Stimulated activated CD4-positive, alpha-beta T cell treated with anti-CD3 and anti-CD28 coated beads, Interleukin-12 subunit alpha, Interleukin-12 subunit beta, amount 100 ng/mL, for 4 hours (primary cell): ENCODE measurements at regions not wholly inside any gene's neighbourhood (a gene's known extent, or its start where the extent isn't known, plus 50 kb on each side); places are given as distances from the start of the nearest gene placed in this dataset.
"Not testable (repeated sequence)": the region's sequence is repeated elsewhere in the genome, so short reads cannot be mapped to it uniquely, and the experiment has no call there.

Source experiments
- DNase-seq: peaks from one replicate; pipeline ENCODE4 v3.0.0-alpha.2; 2020

- not testable (repeated sequence) for DNase-seq
Measured at GRCh38 chr15:20473465-20473864, 68.1 kb downstream of the GOLGA6L6 start.

GRCh38 chr15:20472983-20473382 is 68.6 kb downstream of the GOLGA6L6 start:
- DNase-seq: not testable (repeated sequence)

- DNase-seq: not testable (repeated sequence)
Measured at GRCh38 chr15:20470810-20471209, 70.8 kb downstream of the GOLGA6L6 start.

GRCh38 chr15:20441138-20441537 is 100.5 kb downstream of the GOLGA6L6 start:
- DNase-seq: not testable (repeated sequence)

GRCh38 chr15:20440390-20440789 is 101.2 kb downstream of the GOLGA6L6 start:
- DNase-seq: not testable (repeated sequence)

GRCh38 chr15:20439111-20439510 is 102.5 kb downstream of the GOLGA6L6 start:
- DNase-seq: not testable (repeated sequence)

GRCh38 chr15:20438255-20438654 is 103.3 kb downstream of the GOLGA6L6 start:
- DNase-seq: not testable (repeated sequence)

- DNase-seq: not testable (repeated sequence)
Measured at GRCh38 chr15:20433468-20433867, 108.1 kb downstream of the GOLGA6L6 start.

GRCh38 chr15:20430495-20430894 is 111.1 kb downstream of the GOLGA6L6 start:
- not testable (repeated sequence) for DNase-seq

GRCh38 chr15:20420710-20421109 is 120.9 kb downstream of the GOLGA6L6 start:
- not testable (repeated sequence) for DNase-seq

- not testable (repeated sequence) for DNase-seq
Measured at GRCh38 chr15:20416618-20417017, 125.0 kb downstream of the GOLGA6L6 start.

GRCh38 chr15:20409667-20410198 is 131.9 kb downstream of the GOLGA6L6 start:
- not testable (repeated sequence) for DNase-seq

GRCh38 chr15:20409247-20409646 is 132.4 kb downstream of the GOLGA6L6 start:
- DNase-seq: no peak

GRCh38 chr15:20407553-20407952 is 134.0 kb downstream of the GOLGA6L6 start:
- no peak for DNase-seq

- not testable (repeated sequence) for DNase-seq
Measured at GRCh38 chr15:20404571-20404970, 137.0 kb downstream of the GOLGA6L6 start.

- DNase-seq: not testable (repeated sequence)
Measured at GRCh38 chr15:20402586-20402985, 139.0 kb downstream of the GOLGA6L6 start.

GRCh38 chr15:20401058-20401457 is 140.5 kb downstream of the GOLGA6L6 start:
- DNase-seq: not testable (repeated sequence)

- not testable (repeated sequence) for DNase-seq
Measured at GRCh38 chr15:20398680-20399079, 142.9 kb downstream of the GOLGA6L6 start.

GRCh38 chr15:20388161-20388560 is 153.4 kb downstream of the GOLGA6L6 start:
- not testable (repeated sequence) for DNase-seq

GRCh38 chr15:20386198-20386597 is 155.4 kb downstream of the GOLGA6L6 start:
- no peak for DNase-seq

- DNase-seq: not testable (repeated sequence)
Measured at GRCh38 chr15:20380199-20380598, 161.4 kb downstream of the GOLGA6L6 start.

GRCh38 chr15:20376872-20377271 is 164.7 kb downstream of the GOLGA6L6 start:
- no peak for DNase-seq

GRCh38 chr15:20372416-20372815 is 169.2 kb downstream of the GOLGA6L6 start:
- DNase-seq: not testable (repeated sequence)

GRCh38 chr15:20369500-20369899 is 172.1 kb downstream of the GOLGA6L6 start:
- no peak for DNase-seq

GRCh38 chr15:20368974-20369373 is 172.6 kb downstream of the GOLGA6L6 start:
- DNase-seq: no peak
